ENCODE measurements at regions not wholly inside any gene's neighbourhood (a gene's known extent, or its start where the extent isn't known, plus 50 kb on each side); places are given as distances from the start of the nearest gene placed in this dataset.
A peak's percentile ranks its signal among the peaks of the same experiment; 100 is the strongest.
"Not testable (repeated sequence)": the region's sequence is repeated elsewhere in the genome, so short reads cannot be mapped to it uniquely, and the experiment has no call there.

- DNase-seq = no peak
Observed at GRCh38 chr10:56298941-56299340, 62.1 kb downstream of the ZWINT start.

GRCh38 chr10:56296618-56297017 is 64.4 kb downstream of the ZWINT start:
- DNase-seq = no peak

GRCh38 chr10:56288403-56288802 is 72.7 kb downstream of the ZWINT start:
- no peak for DNase-seq

- DNase-seq = no peak
Observed at GRCh38 chr10:56286096-56286495, 75.0 kb downstream of the ZWINT start.

GRCh38 chr10:56279270-56279669 is 81.8 kb downstream of the ZWINT start:
- no peak for DNase-seq

- DNase-seq = no peak
Observed at GRCh38 chr10:56269181-56269580, 91.9 kb downstream of the ZWINT start.

- no peak for DNase-seq
Observed at GRCh38 chr10:56266120-56266519, 94.9 kb downstream of the ZWINT start.

GRCh38 chr10:56258991-56259390 is 102.1 kb downstream of the ZWINT start:
- DNase-seq = no peak

GRCh38 chr10:56258378-56258777 is 102.7 kb downstream of the ZWINT start:
- DNase-seq = peak; percentile 35

- DNase-seq = no peak
Observed at GRCh38 chr10:56255298-56255697, 105.8 kb downstream of the ZWINT start.

GRCh38 chr10:56240471-56240870 is 120.6 kb downstream of the ZWINT start:
- DNase-seq = no peak

GRCh38 chr10:56231436-56231835 is 129.6 kb downstream of the ZWINT start:
- no peak for DNase-seq

- no peak for DNase-seq
Observed at GRCh38 chr10:56222237-56222636, 138.8 kb downstream of the ZWINT start.

GRCh38 chr10:56212951-56213350 is 148.1 kb downstream of the ZWINT start:
- no peak for DNase-seq

- peak; percentile 80 for DNase-seq
Observed at GRCh38 chr10:56181607-56182006, 179.5 kb downstream of the ZWINT start.

GRCh38 chr10:56178210-56178609 is 182.8 kb downstream of the ZWINT start:
- DNase-seq = no peak

GRCh38 chr10:56155091-56155513 is 206.0 kb downstream of the ZWINT start:
- DNase-seq = not testable (repeated sequence)

- DNase-seq = no peak
Observed at GRCh38 chr10:56146806-56147205, 214.3 kb downstream of the ZWINT start.

GRCh38 chr10:56142092-56142728 is 218.8 kb downstream of the ZWINT start:
- DNase-seq = peak; percentile 52

GRCh38 chr10:56139405-56139804 is 221.7 kb downstream of the ZWINT start:
- no peak for DNase-seq

- DNase-seq = peak; percentile 89
Observed at GRCh38 chr10:56135828-56136227, 225.2 kb downstream of the ZWINT start.

- DNase-seq = peak; percentile 4
Observed at GRCh38 chr10:56123247-56123646, 237.8 kb downstream of the ZWINT start.

GRCh38 chr10:56116684-56117083 is 244.4 kb downstream of the ZWINT start:
- DNase-seq = no peak

GRCh38 chr10:56109454-56109853 is 251.6 kb downstream of the ZWINT start:
- no peak for DNase-seq

- DNase-seq = no peak
Observed at GRCh38 chr10:56104923-56105322, 256.1 kb downstream of the ZWINT start.

Measured in MV-4-11 (cell line).